NCI-H510A (cell line): ENCODE measurements at regions not wholly inside any gene's neighbourhood (a gene's known extent, or its start where the extent isn't known, plus 50 kb on each side); places are given as distances from the start of the nearest gene placed in this dataset.

ENCODE experiments used
- DNase-seq: peaks from one replicate; lab custom pipeline; 2025; lab: John Stamatoyannopoulos, UW

DNA sequence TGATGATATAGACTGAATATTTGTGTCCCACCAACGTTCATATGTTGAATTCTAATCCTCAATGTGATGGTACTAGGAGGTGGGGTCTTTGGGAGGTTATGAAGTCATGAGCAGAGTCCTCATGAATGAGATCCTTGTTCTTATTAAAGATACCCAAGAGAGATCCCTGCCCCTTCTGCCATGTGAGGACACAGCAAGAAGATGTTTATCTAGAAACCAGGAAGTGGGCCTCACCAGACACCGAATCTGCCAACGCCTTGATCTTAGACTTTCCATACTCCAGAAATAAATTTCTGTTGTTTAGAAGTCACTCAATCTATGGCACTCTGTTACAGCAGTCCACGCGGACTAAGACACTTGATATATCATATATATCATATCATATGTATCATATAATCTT, 67.7 kb upstream of the GCM1 start:
- DNase-seq = no peak

DNA sequence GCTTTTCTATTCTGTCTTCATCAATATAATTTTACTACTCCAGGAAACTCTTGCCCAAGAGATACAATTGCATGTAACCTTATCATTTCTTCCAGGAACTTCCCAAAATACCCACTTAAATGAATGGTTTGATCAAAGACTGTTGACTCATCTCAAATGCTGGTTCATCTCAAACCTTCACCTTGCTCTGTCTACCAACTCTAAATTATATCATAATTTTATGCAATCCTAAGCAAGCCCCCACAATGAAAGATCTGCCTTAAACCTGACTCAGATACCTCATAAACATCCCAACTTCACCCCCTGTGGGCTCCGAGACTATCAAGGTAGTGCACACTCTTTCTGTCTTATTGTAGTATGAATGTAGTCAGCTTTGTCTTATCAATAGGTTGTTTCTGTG, 65.5 kb upstream of the GCM1 start:
- no peak for DNase-seq

DNA sequence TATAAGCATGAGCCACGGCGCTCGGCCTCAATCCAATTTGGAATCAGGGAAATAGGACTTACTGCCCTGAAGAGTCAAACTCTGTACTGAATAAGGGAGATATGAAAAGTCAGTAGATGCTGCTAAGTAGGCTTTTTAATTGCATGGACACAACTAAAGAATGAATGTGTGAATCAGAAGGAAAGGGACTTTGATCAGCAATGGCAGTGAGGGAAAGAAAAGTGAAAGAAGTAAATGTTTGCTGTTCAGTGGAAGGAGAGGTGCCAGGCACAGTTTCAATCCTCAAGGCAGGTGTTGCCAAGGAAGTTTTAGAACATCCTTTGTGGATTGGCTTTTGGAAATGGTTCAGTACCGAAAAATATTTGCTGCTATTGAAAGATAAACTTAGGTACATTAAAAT, 62.2 kb upstream of the GCM1 start:
- no peak for DNase-seq

DNA sequence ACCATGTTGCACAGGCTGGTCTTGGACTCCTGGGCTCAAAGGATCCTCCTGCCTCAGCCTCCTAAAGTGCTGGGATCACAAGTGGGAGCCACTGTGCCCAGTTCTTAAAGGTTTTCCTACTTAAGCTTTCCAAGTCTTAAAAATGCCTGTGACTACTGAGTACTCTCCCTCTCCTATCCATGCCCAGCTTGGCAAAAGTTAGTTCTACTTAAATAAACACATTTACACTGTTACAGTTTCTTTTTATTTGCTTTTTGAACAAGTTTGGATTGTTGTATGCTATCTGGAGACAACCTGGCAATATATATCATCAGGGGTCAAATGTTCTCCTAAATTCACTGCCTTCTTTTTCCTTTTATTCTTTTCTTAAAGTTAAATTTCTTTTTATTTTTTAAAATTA, 61.0 kb upstream of the GCM1 start:
- DNase-seq = no peak

DNA sequence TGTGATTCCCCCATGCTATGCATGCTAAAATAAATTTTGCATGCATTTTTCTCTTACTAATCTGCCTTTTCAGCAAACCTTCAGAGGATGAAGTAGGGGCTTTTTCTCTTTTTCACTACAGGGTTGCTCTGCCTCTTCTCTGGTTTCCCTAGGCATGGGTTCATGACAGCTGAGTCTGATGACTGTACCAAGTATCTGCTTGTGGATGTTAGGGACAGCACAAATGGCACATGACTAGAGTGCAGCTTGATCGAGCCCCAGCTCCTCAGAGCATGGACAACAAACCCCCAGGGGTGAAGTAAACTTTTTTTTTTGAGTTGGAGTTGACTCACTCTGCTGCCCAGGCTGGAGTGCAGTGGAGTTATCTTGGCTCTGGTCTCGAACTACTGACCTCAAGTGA, 57.1 kb upstream of the GCM1 start:
- DNase-seq = no peak

DNA sequence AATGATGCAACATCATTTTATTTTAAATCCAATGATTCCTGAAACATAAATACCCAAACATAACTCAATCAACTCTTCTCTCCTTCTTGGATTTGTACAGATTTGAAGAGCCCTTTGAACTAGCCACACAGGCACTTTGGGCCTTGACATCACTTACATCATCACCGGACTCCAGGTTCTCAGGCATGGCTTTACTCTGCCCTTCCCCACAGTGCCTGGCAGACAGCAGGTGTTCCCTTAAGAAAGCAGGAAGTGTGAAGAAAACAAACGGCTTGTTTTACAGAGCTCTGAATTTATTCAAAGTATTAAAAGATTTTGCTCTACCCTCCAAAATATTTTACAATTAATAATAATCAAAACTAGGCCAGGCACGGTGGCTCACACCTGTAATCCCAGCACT, 54.8 kb upstream of the GCM1 start:
- peak; percentile 56 for DNase-seq

DNA sequence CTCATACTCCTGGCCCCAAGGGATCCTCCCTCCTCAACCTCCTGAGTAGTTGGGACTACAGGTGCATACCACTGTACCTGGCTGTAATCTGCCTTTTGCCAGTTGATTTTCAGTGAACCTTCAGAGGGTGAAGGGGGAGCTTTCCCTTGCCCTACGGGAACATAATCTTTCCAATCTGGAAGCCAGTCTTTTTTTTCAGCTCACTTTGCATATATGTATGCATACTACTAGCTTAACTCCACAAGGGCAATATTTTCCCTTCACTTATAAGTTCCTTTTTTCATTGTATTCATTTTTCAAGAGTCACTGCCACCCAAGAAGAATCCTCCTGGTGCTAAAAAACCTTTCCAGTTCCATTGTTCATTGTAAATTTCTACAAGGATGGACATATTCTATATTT, 53.4 kb upstream of the GCM1 start:
- no peak for DNase-seq

DNA sequence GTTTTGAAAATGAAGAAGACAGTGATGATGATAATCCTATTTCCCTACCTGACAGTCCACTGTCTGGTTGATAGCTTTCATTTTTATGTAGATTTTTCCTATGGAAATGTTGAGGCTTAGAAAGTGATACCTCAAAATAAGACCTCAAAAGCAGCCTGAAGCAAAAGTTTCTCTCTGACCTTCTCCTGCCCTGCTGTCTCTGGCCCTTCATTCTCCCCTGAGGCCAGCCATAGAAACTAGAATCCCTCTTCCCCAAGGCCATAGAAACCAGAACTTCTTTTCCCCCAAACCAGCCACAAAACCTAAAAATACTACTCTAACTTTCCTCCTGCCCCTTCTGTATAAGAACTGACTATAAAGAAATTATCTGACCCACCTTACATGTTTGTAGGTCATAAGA, 52.6 kb upstream of the GCM1 start:
- DNase-seq = no peak

DNA sequence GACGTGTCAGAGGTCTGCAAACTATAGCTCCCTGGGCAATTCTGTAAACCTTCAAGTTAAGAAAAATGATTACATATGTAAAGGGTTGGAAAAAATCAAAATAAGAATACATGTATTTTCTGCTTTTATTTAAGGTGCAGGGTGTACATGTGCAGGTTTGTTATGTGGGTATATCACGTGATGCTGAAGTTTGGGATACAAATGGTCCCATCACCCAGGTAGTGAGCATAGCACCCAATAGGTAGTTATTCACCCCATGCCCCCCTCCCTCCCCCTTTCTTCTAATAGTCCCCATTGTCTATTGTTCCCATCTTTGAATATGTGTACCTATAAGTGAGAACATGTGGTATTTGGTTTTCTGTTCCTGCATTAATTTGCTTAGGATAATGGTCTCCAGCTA, 51.1 kb upstream of the GCM1 start:
- DNase-seq = no peak

DNA sequence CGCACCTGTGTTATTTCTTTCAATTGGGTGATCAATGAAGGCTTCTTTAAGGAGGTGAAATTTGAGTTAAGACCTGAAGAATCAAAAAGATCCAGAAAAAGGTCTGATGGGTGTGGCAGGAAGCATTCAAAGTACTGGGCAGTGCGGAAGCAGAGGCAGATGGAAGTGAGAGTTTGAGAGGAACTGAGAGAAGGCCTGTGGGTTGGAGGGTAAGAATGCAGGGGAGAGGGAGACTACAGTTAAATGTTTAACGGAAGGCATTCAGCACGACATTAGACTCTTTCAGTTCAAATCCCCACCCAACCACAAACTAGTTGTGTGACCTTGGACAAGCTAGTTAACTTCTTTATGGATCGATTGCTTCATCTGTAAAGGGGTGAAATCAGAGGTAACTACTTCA, 50.5 kb upstream of the GCM1 start:
- no peak for DNase-seq
